HG02642 (cell line): ENCODE measurements at regions not wholly inside any gene's neighbourhood (a gene's known extent, or its start where the extent isn't known, plus 50 kb on each side); places are given as distances from the start of the nearest gene placed in this dataset.
"Not testable (repeated sequence)": the region's sequence is repeated elsewhere in the genome, so short reads cannot be mapped to it uniquely, and the experiment has no call there.

Source experiments
- ATAC-seq: cut with Tn5 transposase; IDR thresholded peaks from one replicate; pipeline ENCODE4 v1.9.1; 2021; ENCODE audit warnings: mild to moderate bottlenecking; ENCODE audit not compliant: unreplicated experiment, poor library complexity

DNA sequence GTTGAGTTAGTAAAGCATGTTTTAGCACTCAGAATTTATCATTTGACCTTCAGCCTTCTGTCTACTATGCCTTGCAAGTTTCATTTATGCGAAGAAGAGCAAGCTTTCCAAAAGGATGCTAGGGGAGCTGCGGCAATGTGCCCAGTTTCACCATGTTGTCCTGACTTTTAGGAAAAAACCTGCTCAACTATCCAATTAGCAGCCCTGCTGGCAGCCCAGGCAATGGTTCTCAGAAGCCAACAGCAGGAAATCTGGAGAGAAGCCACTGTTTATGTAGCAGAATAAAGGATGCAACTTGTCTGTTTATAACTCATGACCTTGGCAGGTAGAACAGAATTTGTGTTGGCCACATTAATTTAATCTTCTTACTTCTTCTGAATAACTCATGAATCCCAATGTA is 230.8 kb downstream of the ABCC12 start:
- no peak for ATAC-seq

DNA sequence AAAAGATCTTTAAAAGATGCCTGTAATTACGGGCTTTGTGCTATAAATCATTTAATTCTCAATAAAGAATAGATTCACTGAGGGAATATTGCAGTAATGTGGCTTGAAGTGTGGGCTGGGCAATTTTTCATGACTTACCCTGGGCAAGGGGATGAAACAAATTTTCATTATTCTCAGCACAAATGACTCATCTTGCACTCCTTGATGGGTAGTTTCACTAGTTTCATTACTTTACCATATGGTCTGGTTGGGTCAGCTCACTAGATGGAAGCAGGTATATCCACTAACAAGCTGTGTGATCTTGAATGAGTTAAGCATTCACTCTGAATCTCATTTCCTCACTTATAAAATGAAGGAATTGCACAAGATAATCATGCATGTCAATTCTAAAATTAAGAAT is 234.3 kb downstream of the ABCC12 start:
- ATAC-seq, result no peak

DNA sequence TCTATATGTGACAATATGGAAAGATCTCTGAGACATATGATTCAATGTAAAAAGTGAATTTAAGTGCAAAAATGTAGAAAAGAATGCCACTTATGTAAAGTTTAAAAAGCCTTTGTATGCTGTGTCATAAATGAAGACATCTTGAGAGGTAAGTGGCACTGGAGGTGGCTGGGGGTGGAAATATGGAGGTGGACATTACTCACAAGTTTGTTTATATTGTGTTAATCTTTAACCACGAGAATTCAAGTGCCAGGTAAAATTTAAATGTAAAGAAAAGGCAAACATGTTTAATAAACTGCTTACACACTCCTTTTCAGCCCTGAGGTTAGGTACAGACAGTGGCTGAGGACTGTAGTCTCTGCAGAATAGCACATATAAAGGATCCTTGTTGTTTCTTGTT is 235.1 kb downstream of the ABCC12 start:
- no peak for ATAC-seq

DNA sequence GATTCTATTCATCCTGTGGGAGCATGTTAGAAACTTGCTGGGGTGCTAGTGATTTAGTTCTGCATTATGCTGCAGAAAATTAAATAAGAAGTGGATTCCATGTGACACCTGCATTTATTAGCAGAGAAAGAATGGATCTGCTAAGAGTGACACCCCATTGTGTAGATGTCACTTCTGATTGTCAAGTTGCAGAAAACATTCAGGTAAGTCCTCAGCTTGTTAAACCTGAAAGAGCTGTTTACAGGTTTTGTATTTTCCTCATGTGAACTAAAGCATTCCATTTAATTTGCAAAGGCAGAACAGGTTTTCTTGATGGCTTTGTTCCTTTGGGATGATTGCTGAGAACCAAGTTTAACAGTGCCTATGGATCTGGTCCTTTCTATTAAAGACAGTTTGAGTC is 238.7 kb downstream of the ABCC12 start:
- ATAC-seq, result no peak

DNA sequence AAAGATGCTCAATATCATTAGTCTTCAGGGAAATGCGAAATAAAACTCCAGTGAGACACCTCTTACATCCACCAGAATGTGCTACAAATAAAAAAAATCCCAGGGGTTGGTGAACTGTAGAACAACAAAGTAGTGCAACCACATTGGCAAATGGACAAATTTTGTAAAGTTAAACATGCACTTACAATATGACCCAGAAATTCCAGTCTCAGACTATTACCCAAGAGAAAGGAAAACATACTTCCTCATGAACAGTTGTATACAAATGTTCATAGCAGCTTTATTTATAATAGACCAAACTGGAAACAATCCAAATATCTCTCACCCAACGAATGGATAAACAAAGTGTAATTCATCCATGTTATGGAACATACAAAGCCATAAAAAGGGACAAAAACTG is 239.5 kb downstream of the ABCC12 start:
- no peak for ATAC-seq

DNA sequence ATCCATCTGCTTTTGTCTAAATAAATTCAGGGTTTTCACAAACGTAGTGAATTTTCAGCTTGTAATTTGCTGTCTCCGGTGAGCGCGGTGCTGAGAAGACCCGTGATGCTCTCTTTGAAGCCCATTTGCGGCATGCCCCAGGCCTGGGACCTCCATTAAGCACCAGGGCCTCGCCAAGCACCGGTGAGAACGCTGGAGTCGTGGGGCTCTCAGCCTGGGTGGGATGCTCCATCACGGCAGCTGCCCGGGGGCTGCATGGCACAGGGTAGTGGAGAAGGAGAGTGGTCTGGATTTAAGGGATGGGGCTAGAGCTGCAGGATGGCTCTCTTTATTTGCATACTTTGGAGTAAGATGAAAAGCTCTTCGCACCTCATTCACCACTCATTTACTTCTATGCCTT is 248.7 kb downstream of the ABCC12 start:
- no peak for ATAC-seq

DNA sequence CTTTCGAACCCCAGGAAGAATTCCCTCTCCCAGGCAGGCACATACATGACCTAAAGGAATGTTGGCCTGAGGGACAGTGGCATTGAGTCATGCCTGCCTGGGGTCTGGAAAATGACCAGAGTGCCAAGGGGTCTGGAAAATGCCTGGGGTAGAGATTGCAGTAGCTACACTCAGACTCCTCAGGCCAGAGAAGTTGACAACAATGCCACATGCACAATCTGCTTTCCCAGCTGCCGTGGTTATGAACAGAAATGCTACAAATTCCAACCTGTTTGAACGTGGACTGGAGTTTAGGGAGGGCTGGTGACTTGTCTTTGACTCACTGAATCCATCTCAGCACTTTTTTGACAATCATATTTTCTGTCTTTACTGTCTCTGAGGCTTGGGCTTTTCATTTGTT is 250.0 kb downstream of the ABCC12 start:
- ATAC-seq, result no peak

DNA sequence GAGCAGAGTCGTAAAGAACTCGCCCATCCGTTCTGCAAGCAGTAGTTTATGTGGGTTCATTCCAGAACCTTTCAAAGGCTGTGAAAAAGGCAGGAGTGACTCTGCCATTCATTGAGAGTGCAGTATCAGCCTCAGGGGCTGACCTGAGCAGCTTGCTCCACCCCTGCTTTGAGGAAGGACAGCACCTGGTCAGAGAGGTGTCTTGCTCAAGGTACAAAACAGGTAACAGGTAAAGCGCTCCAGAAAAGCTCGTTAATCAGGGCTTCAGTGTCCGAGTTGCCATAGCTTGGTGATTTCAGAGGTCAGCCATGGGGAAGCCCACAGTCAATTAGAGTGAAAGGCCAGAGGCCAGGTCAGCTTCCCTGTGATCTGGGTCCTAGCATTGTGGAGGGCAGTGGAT is 251.1 kb downstream of the ABCC12 start:
- no peak for ATAC-seq

DNA sequence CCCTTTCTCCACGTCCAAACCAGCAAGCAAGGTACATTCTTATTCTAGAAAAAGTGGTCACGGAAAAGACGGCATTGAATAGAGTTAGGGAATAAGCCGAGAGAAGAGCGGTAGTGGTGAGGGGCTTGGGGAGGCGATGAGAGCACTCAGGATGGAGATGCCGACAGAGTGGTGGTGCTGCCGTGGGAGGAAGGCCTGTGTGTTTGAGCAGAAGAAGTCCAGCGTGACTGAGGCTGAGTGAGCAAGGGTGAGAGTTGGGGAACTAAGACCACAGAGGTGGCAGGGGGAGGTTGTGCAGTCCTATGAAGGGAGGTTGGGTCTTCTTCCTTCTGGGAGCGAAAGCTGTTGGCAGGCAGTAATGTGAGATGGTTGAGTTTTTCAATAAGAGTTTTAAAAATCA is 252.3 kb downstream of the ABCC12 start:
- no peak for ATAC-seq

DNA sequence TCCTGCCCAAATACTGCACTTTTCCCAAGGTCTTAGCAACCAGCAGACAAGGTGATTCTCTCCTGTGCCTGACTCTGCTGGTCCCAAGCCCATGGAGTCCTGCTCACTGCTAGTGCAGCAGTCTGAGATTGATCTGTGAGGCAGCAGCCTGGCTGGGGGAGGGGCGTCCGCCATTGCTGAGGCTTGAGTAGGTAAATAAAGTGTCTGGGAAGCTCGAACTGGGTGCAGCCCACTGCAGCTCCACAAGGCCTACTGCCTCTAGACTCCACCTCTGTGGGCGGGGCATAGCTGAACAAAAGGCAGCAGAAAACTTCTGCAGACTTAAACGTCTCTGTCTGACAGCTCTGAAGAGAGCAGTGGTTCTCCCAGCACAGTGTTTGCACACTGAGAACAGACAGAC is 258.7 kb downstream of the ABCC12 start:
- not testable (repeated sequence) for ATAC-seq

DNA sequence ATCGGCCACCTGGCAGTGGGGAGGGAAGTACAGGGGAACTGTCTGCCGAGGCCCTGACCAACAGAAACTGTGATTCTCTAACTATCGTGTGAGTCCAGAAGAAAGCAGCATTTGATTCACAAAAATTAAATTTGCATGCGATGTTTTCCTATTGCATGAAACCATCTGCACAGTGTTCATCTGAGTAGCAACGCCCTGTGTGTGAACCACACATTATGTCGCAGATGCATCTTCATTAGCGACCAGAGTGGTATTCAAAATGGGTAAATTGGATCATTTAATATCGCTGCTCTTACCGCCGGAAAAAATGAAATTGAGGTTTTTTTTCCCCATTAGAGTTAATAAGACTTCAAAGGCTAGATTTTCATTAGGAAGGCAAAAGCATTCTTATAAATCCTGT is 260.6 kb downstream of the ABCC12 start:
- ATAC-seq, result no peak

DNA sequence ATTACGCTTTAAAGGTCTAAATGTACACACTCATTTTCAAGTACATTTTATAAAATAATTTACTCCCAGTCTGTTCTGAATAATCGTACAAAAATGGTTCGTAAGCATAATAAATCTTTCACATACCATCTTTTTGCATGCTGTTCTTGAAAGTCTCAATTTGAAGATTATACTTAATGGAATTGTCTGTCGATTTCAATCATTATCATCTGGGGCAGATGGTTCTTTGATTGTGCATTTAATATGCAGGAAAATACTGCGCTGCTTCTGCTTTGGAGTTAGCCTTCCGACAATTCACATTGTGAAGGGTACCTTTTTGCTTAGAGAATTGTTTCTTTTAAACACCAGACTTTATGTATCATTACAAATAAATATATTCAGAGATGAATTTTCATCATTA is 262.8 kb downstream of the ABCC12 start:
- no peak for ATAC-seq

DNA sequence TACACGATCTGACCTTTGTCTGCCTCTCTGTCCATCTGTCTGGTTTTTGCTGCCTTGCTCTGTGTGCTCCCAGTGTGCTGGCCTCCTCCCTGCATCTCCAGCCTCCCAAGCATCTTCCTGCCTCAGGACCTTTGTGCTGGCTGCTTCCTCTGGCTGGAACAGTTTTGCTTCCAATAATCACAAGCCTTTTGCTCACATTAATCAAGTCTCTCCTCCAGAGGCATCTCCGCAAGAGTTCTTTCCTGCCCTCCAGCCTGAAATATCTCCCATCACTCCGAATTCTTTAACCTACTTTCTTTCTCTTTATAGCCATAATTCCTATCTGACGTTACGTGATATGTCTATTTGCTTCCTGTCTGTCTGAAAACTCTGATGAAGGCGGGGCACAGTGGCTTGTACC is 267.1 kb downstream of the ABCC12 start:
- no peak for ATAC-seq

DNA sequence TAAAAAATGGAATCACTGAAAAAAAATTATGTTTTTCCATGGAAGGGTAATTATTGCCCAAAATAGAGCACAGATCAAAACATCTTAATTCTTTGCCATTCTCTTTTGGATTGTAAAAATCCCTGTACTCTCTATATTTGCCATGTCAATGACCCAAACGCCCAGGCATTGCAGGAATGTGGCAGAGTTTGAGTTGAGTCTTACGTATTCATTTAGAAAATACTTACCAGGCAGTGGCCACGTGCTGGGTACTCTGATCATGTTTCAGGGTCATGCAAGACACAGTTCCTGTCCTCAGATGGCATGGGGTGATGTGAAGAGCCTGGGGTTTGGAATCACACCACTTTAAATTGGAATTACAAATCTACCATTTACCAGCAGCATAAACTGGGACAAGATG is 267.7 kb downstream of the ABCC12 start:
- no peak for ATAC-seq

DNA sequence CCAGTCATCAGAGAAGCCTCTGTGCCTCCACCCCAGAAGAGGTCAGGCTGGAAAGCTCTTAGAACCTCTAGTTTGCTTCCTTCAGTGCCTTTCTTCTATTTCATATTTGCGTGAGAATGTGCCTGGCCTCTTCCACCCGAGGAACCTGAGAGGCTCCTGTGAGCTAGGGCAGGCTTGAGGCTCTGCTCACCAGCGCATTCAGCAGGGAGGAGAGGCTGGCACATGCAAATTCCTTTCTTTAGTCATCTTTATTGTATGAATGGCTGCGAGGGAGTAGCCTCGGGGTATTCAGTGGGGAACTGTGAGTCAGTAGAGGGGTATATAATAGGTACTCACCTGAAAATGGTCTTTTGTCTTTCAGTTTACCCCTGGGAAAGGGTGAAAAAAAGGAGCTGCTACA is 268.3 kb downstream of the ABCC12 start:
- no peak for ATAC-seq

DNA sequence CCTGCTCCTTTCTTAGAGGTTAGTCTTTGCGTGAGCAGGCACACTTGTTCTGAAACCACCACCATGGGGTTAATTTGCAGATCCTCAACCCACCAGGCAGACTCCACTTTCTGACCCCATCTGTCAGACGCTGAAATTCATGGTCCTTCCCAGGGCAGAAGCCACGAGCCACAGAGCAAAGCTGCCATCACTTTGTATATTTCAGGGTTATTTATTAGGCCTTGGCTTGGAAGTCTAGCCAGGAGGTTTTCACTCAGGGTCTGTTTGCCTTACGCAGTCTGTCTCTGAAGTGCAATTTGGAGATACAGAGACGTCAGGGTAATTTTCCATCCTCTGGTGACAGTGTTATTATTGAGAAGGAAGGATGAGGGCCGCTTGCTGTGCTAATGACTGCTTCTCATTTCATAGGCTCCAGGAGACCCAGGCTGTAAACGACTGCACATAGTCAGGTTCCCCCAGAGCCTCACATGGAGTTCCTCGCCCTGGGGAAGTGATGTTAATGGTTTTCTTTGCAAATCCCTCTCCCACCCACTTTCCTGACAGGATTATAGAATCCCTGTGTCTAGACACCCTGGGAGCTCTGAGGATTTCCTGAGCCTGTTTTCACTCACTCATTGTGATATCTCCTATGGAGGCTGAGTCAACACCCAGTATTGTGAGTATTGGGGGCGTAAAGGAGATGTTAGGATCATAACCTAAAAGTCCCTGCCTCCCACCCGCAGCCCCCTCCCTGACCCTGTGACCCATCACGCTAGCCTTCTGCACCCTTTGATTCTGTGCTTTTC is 269.0 kb downstream of the ABCC12 start:
- no peak for ATAC-seq

DNA sequence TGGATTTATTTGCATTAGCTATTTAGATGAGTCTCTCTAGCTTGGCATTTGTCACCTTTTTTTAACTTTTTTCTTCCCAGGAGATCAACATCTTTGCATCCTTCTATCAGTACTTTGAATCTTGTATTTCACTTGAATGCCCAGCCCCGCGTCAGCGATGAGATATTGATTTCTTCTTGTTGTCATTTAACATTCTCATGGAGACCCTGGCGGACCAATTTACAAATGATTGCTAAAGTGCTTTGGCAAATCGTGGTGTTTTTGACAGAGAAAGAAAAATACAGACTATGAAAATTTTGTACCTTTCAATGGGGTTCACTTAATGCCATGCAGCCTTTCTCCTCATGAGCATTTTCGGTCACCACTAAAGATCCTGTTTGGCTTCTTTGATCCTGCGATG is 269.7 kb downstream of the ABCC12 start:
- ATAC-seq, result no peak

DNA sequence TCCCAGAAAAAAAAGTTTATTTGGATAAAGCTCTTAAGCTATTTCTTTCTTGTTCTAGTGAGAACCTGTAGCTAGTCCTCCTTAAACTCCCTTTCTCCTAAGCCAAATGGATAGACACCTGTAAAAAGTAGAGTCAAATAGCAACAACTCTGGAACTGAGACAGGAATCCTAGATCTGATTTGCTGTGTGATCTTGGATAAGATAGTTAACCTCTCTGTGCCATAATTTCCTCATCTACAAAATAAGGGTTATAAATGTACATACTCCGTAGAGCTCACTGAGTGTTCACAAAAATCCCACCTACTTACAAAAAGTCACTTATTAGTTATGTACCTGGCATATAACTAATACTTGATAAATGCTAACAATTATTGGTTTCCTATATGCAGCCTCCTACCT is 270.3 kb downstream of the ABCC12 start:
- no peak for ATAC-seq

DNA sequence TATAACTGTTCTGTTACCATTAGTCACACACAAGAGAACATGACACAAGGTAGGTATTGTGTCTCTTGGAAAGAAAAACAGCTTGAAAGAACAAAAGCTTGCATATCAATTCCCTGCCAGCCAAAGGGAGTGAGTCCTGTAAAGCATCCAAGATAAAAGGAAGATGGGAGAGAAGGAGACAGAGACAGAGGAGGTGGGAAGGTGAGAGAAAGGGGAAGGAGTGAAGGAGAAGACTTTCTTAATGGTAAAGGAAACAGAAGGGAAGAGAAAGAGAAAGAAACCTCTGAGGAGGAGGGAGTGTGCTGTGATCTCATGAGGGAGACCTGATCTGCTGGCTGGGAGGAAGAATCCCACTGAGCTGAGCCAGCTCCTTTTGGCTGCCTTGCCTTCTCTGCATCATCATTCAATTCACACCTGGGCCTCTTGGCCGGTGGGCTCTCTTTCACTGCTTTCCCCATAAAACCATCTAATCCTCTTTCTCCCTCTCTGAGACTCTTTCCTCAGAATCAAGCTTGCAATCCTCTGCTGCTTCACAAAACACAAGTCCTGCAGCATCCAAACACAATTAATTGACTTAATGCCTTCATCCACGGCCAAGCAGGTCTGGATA is 271.6 kb downstream of the ABCC12 start:
- ATAC-seq, result no peak

DNA sequence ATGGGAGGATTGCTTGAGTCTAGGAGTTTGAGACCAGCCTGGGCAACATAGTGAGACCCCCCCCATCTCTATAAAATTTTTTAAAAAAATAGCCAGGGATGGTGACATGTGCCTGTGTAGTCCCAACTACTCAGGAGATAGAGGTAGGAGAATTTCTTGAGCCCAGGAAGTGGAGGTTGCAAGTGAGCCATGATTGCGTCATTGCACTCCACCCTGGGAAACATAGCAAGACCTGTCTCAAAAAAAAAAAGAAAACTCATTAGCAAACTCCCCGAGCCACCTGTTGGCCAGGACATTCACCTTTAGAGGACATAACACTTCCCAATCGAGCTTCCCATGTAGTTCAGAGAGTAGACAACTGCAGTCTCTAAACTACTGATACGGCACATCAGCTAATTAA is 274.2 kb downstream of the ABCC12 start:
- no peak for ATAC-seq

DNA sequence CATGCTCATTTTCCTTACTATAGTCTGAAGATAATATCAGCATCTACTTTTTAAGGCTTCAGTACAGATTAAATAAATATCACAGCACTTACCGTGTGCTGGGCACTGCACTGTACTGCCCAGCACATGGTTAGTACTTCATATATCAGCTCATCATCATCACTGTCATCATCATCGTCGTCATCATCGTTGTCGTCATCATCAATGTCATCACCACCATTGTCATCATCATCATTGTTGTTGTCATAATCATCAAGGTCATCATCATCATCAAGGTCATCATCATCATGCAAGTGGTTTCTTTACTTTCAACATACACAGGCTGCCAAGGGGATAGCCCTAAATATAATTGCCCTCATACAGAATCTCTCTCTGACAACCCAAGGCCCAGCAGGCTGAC is 275.1 kb downstream of the ABCC12 start:
- no peak for ATAC-seq

DNA sequence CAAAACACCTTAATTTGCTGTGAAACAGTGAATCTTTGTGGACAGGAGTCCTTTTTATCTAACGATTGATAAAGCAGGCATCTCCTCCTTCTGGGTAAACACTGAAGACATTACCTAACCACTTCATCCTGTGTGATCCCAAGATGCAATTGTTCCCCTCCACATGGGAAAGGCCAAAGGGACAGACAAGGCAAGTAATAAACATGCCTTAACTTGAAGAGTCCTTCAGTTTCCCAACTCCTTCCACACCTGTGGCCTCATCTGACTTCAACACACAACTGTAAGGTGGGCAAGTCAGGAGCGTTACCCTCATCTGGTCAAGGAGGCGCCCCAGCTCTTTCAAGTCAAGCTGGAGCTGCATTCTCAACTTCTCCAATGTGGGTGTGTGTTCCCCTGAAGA is 278.6 kb downstream of the ABCC12 start:
- no peak for ATAC-seq
